GM23338 (cell line): ENCODE measurements at regions not wholly inside any gene's neighbourhood (a gene's known extent, or its start where the extent isn't known, plus 50 kb on each side); places are given as distances from the start of the nearest gene placed in this dataset.

ENCODE experiments used
- ATAC-seq: fragments of 200-7000 bp; cut with Tn5 transposase; 3 replicates; pipeline ENCODE4 v1.9.1; 2020
- DNase-seq: peaks from one replicate; pipeline ENCODE4 v3.0.0-alpha.2; 2015; ENCODE audit warnings: low spot score
- H2AFZ ChIP-seq: fragments of 200-600 bp; sonication (generic); 2 replicates; pipeline ENCODE4 v1.8.0; 2016; ENCODE audit warnings: antibody characterized with exemption, mild to moderate bottlenecking, moderate library complexity
- H3F3A ChIP-seq: fragments of 200-600 bp; sonication (generic); replicated peaks from 2 replicates; pipeline ENCODE4 v1.8.0; 2017; ENCODE audit warnings: antibody characterized with exemption, mixed run types, low read depth
- H3K27ac ChIP-seq: fragments of 200-600 bp; sonication (generic); 2 replicates; pipeline ENCODE4 v1.6.1; 2016; ENCODE audit warnings: low read depth
- H3K27me3 ChIP-seq: fragments of 200-600 bp; sonication (generic); 2 replicates; pipeline ENCODE4 v1.8.0; 2016; ENCODE audit warnings: mild to moderate bottlenecking, mixed run types, moderate library complexity; ENCODE audit not compliant: insufficient read depth
- H3K36me3 ChIP-seq: fragments of 200-600 bp; sonication (generic); 2 replicates; pipeline ENCODE4 v1.8.0; 2016; ENCODE audit warnings: mild to moderate bottlenecking; ENCODE audit not compliant: insufficient read depth
- H3K4me1 ChIP-seq: fragments of 200-600 bp; sonication (generic); 2 replicates; pipeline ENCODE4 v1.8.0; 2016; ENCODE audit warnings: mild to moderate bottlenecking, moderate library complexity; ENCODE audit not compliant: insufficient read depth
- H3K4me2 ChIP-seq: fragments of 200-600 bp; sonication (generic); 2 replicates; pipeline ENCODE4 v1.7.1; 2017; ENCODE audit warnings: mixed run types
- H3K4me3 ChIP-seq: fragments of 200-600 bp; sonication (generic); 2 replicates; pipeline ENCODE4 v1.6.1; 2016; ENCODE audit warnings: mixed run types
- H3K79me2 ChIP-seq: fragments of 200-600 bp; sonication (generic); replicated peaks from 2 replicates; pipeline ENCODE4 v1.8.0; 2017; ENCODE audit warnings: mild to moderate bottlenecking; ENCODE audit not compliant: insufficient read depth
- H3K9me2 ChIP-seq: fragments of 200-600 bp; sonication (generic); 2 replicates; pipeline ENCODE4 v1.8.0; 2017; ENCODE audit not compliant: insufficient read depth
- H4K20me1 ChIP-seq: fragments of 200-600 bp; sonication (generic); replicated peaks from 2 replicates; pipeline ENCODE4 v1.8.0; 2017; ENCODE audit warnings: mild to moderate bottlenecking; ENCODE audit not compliant: insufficient read depth
- H3K27ac Mint-ChIP-seq: 2 replicates; pipeline ENCODE4 v1.8.0; 2020; ENCODE audit warnings: inconsistent platforms, mild to moderate bottlenecking, moderate library complexity, mixed read lengths
- H3K27me3 Mint-ChIP-seq: 3 replicates; pipeline ENCODE4 v1.8.0; 2022; ENCODE audit warnings: low read depth, mild to moderate bottlenecking, moderate library complexity, mixed read lengths, inconsistent platforms; ENCODE audit not compliant: insufficient read depth, poor library complexity
- H3K36me3 Mint-ChIP-seq: 3 replicates; pipeline ENCODE4 v1.8.0; 2021; ENCODE audit warnings: low read depth, mild to moderate bottlenecking, inconsistent platforms, moderate library complexity, mixed read lengths
- H3K4me1 Mint-ChIP-seq: 3 replicates; pipeline ENCODE4 v1.8.0; 2020; ENCODE audit warnings: mild to moderate bottlenecking, inconsistent platforms, mixed read lengths
- H3K4me3 Mint-ChIP-seq: 3 replicates; pipeline ENCODE4 v1.8.0; 2021; ENCODE audit warnings: moderate library complexity, mild to moderate bottlenecking, inconsistent platforms, mixed read lengths
- H3K9me3 Mint-ChIP-seq: 3 replicates; pipeline ENCODE4 v1.8.0; 2020; ENCODE audit warnings: moderate library complexity, mild to moderate bottlenecking, inconsistent platforms, mixed read lengths
- CREB1 ChIP-seq: fragments of 250-450 bp; sonication (Bioruptor Pico); IDR thresholded peaks from 2 replicates; pipeline ENCODE4 v1.5.0; 2020; ENCODE audit warnings: low read depth, mild to moderate bottlenecking, moderate library complexity
- CTCF ChIP-seq, 2 experiments: fragments of 200-600 bp in 1 of 2; sonication (generic) in 1 of 2; conservative IDR thresholded peaks; 2 replicates each; pipeline versions ENCODE4 v1.5.1 to v1.6.1; 2016 to 2017; ENCODE audit warnings: antibody characterized with exemption in 2 of 2, low read depth in 2 of 2, mild to moderate bottlenecking in 2 of 2, moderate library complexity in 1 of 2
- EZH2 ChIP-seq: fragments of 200-600 bp; sonication (generic); IDR thresholded peaks from one replicate; pipeline ENCODE4 v1.8.0; 2017; ENCODE audit warnings: antibody characterized with exemption, mild to moderate bottlenecking, low read depth; ENCODE audit not compliant: unreplicated experiment
- JUNB ChIP-seq: IDR thresholded peaks from one replicate; pipeline ENCODE4 v1.6.1; 2016; ENCODE audit warnings: antibody characterized with exemption; ENCODE audit not compliant: unreplicated experiment
- REST ChIP-seq: IDR thresholded peaks from one replicate; pipeline ENCODE4 v1.6.1; 2018; ENCODE audit warnings: antibody characterized with exemption; ENCODE audit not compliant: unreplicated experiment
- ZNF114 ChIP-seq: fragments of 250-450 bp; sonication (Bioruptor Pico); IDR thresholded peaks from 2 replicates; pipeline ENCODE4 v1.5.0; 2020; ENCODE audit warnings: mild to moderate bottlenecking, moderate library complexity
- ZNF331 ChIP-seq: fragments of 250-450 bp; sonication (Bioruptor Pico); IDR thresholded peaks from 2 replicates; pipeline ENCODE4 v1.5.0; 2020; ENCODE audit warnings: low read depth, mild to moderate bottlenecking, moderate library complexity
- ZNF462 ChIP-seq: fragments of 250-450 bp; sonication (Bioruptor Pico); IDR thresholded peaks from 2 replicates; pipeline ENCODE4 v1.5.0; 2020; ENCODE audit warnings: mild to moderate bottlenecking, moderate library complexity

GRCh38 chr7:79702116-79702515, 248.6 kb upstream of the MAGI2 start (continued):
- TF ChIP-seq REST, result no peak
- TF ChIP-seq EZH2, result no peak

GRCh38 chr7:79692015-79692414, 238.5 kb upstream of the MAGI2 start:
- Mint-ChIP-seq H3K9me3 (no peaks in the 10 kb centered on the region), H3K27ac (no peak overlapping the region), H3K27me3 (no peaks in the 10 kb centered on the region), H3K36me3 (no peaks in the 10 kb centered on the region), H3K4me1 (no peaks in the 10 kb centered on the region), H3K4me3 (no peak overlapping the region)
- Histone ChIP-seq H3K79me2 (no peaks in the 10 kb centered on the region), H3F3A (no peaks in the 10 kb centered on the region), H2AFZ (no peak overlapping the region), H3K4me1 (no peaks in the 10 kb centered on the region), H3K27me3 (no peaks in the 10 kb centered on the region), H3K36me3 (no peaks in the 10 kb centered on the region), H3K4me3 (no peak overlapping the region), H3K9me2 (no peaks in the 10 kb centered on the region), H3K27ac (no peak overlapping the region), H3K4me2 (no peak overlapping the region), H4K20me1 (no peaks in the 10 kb centered on the region; the same call in 1 of the 2 replicates)
- no peak for DNase-seq
- no peak for ATAC-seq
- no peak for TF ChIP-seq ZNF114 (CRISPR knock-in tag)

- no peaks in the 10 kb centered on the region for H3K27me3 Mint-ChIP-seq
- ATAC-seq, result no peak
Measured at GRCh38 chr7:79691074-79691473, 237.6 kb upstream of the MAGI2 start.

More at GRCh38 chr7:79691074-79691473, 237.6 kb upstream of the MAGI2 start:
- Histone ChIP-seq H3F3A (no peaks in the 10 kb centered on the region), H3K9me2 (no peaks in the 10 kb centered on the region), H3K36me3 (no peaks in the 10 kb centered on the region), H3K4me3 (no peak overlapping the region), H4K20me1 (no peaks in the 10 kb centered on the region; the same call in 1 of the 2 replicates), H3K79me2 (no peaks in the 10 kb centered on the region), H3K4me1 (no peaks in the 10 kb centered on the region), H3K4me2 (no peak overlapping the region), H3K27ac (no peak overlapping the region), H3K27me3 (no peaks in the 10 kb centered on the region), H2AFZ (no peak overlapping the region)
- H3K27ac Mint-ChIP-seq, result no peak overlapping the region
- TF ChIP-seq CTCF (conservative IDR thresholded peaks at IDR 0.05; ENCODE audit: low read depth in 2 of 2), result no peak
- TF ChIP-seq ZNF331 (CRISPR knock-in tag), result no peak
- no peak for TF ChIP-seq CREB1 (CRISPR knock-in tag)
- TF ChIP-seq EZH2, result no peak
- TF ChIP-seq JUNB, result no peak
- no peak for TF ChIP-seq ZNF462 (CRISPR knock-in tag)
- no peaks in the 10 kb centered on the region for H3K9me3 Mint-ChIP-seq
- H3K36me3 Mint-ChIP-seq, result no peaks in the 10 kb centered on the region
- H3K4me1 Mint-ChIP-seq, result no peaks in the 10 kb centered on the region
- no peak overlapping the region for H3K4me3 Mint-ChIP-seq
- DNase-seq, result no peak
